ENCODE measurements at regions not wholly inside any gene's neighbourhood (a gene's known extent, or its start where the extent isn't known, plus 50 kb on each side); places are given as distances from the start of the nearest gene placed in this dataset.

GRCh38 chr12:83335748-83336147 lies 649.0 kb downstream of the TMTC2 start:
- TF ChIP-seq POLR2AphosphoS5 (IDR thresholded peaks at IDR 0.05; ENCODE audit: borderline replicate concordance, low read depth, low read length) = no peak
- TF ChIP-seq EZH2 (IDR thresholded peaks at IDR 0.05) = no peak
- TF ChIP-seq FOXP2 (optimal IDR thresholded peaks at IDR 0.05; ENCODE audit: control extremely low read depth, extremely low read length, insufficient read depth) = no peak
